HepG2 (cell line): ENCODE measurements at regions not wholly inside any gene's neighbourhood (a gene's known extent, or its start where the extent isn't known, plus 50 kb on each side); places are given as distances from the start of the nearest gene placed in this dataset.

Experiments
- BCL3 ChIP-seq: sonication (generic); formaldehyde crosslinking; IDR thresholded peaks from 2 replicates; pipeline ENCODE4 v1.5.1; 2020; ENCODE audit warnings: mild to moderate bottlenecking, missing genetic modification reagents, moderate library complexity
- FOXA1 ChIP-seq, 2 experiments: fragments of 450-650 bp in 1 of 2; sonication (generic) in 1 of 2; formaldehyde crosslinking in 1 of 2; IDR thresholded peaks; 2 replicates each; pipeline versions ENCODE4 v1.4.0 to v1.6.1; 2016 to 2020; ENCODE audit warnings: missing genetic modification reagents in 1 of 2
- HOXA3 ChIP-seq: sonication (generic); formaldehyde crosslinking; IDR thresholded peaks from 2 replicates; pipeline ENCODE4 v1.5.0; 2020; ENCODE audit warnings: missing genetic modification reagents
- MIER3 ChIP-seq: IDR thresholded peaks from 2 replicates; pipeline ENCODE4 v1.6.1; 2016; ENCODE audit warnings: missing compliant biosample characterization, borderline replicate concordance
- NR2F6 ChIP-seq, 2 experiments: IDR thresholded peaks; 2 replicates each; pipeline ENCODE4 v1.6.1; 2016; ENCODE audit warnings: antibody characterized with exemption in 1 of 2, mild to moderate bottlenecking in 1 of 2
- PHF21A ChIP-seq: sonication (generic); formaldehyde crosslinking; IDR thresholded peaks from 2 replicates; pipeline ENCODE4 v1.5.0; 2020; ENCODE audit warnings: mild to moderate bottlenecking, missing genetic modification reagents
- SP5 ChIP-seq: IDR thresholded peaks from 2 replicates; pipeline ENCODE4 v1.6.1; 2016; ENCODE audit warnings: low read depth, borderline replicate concordance
- ZBTB7B ChIP-seq: sonication (generic); formaldehyde crosslinking; IDR thresholded peaks from 2 replicates; pipeline ENCODE4 v1.4.0; 2020; ENCODE audit warnings: missing genetic modification reagents
- ZFY ChIP-seq: sonication (generic); formaldehyde crosslinking; IDR thresholded peaks from 2 replicates; pipeline ENCODE4 v1.4.0; 2020; ENCODE audit warnings: missing genetic modification reagents
- ZMYM4 ChIP-seq: sonication (generic); formaldehyde crosslinking; IDR thresholded peaks from 2 replicates; pipeline ENCODE4 v1.8.1; 2023; ENCODE audit warnings: mild to moderate bottlenecking, missing genetic modification reagents
- ZNF614 ChIP-seq: IDR thresholded peaks from 2 replicates; pipeline ENCODE4 v1.6.1; 2018; ENCODE audit warnings: missing biosample characterization, missing genetic modification reagents, inconsistent platforms, borderline replicate concordance
- ZNF703 ChIP-seq: sonication (generic); formaldehyde crosslinking; IDR thresholded peaks from 2 replicates; pipeline ENCODE4 v1.5.1; 2020; ENCODE audit warnings: missing genetic modification reagents, mild to moderate bottlenecking, moderate library complexity, borderline replicate concordance
- ZNF768 ChIP-seq: sonication (generic); formaldehyde crosslinking; IDR thresholded peaks from 2 replicates; pipeline ENCODE4 v1.4.0; 2020; ENCODE audit warnings: missing genetic modification reagents
- TF ChIP-seq, protein P1 (sequence below): sonication (generic); formaldehyde crosslinking; IDR thresholded peaks from 2 replicates; pipeline ENCODE4 v1.8.0; 2022; ENCODE audit warnings: missing genetic modification reagents, mild to moderate bottlenecking, moderate library complexity, borderline replicate concordance
- TF ChIP-seq, protein P2 (sequence below): sonication (generic); formaldehyde crosslinking; conservative IDR thresholded peaks from 2 replicates; pipeline ENCODE4 v1.4.0; 2020; ENCODE audit warnings: mild to moderate bottlenecking, missing genetic modification reagents, moderate library complexity

GRCh38 chr22:46061501-46062231 lies 84.7 kb upstream of the WNT7B start (continued):
- TF ChIP-seq, protein P1, sequence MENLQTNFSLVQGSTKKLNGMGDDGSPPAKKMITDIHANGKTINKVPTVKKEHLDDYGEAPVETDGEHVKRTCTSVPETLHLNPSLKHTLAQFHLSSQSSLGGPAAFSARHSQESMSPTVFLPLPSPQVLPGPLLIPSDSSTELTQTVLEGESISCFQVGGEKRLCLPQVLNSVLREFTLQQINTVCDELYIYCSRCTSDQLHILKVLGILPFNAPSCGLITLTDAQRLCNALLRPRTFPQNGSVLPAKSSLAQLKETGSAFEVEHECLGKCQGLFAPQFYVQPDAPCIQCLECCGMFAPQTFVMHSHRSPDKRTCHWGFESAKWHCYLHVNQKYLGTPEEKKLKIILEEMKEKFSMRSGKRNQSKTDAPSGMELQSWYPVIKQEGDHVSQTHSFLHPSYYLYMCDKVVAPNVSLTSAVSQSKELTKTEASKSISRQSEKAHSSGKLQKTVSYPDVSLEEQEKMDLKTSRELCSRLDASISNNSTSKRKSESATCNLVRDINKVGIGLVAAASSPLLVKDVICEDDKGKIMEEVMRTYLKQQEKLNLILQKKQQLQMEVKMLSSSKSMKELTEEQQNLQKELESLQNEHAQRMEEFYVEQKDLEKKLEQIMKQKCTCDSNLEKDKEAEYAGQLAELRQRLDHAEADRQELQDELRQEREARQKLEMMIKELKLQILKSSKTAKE (CRISPR knock-in tag), result peak; percentile 56; the same call in 1 of the 2 replicates
- TF ChIP-seq NR2F6 (IDR thresholded peaks at IDR 0.05), result peak; percentile 87
- peak; percentile 87 for TF ChIP-seq NR2F6 (CRISPR knock-in tag; IDR thresholded peaks at IDR 0.05)
- TF ChIP-seq HOXA3, result peak; percentile 49; the same call in 1 of the 2 replicates
- 0 out of 2 replicates have a peak, but pooled peaks have one; percentile 18 for TF ChIP-seq SP5
- no peak for TF ChIP-seq FOXA1 (IDR thresholded peaks at IDR 0.05)
- peak; percentile 82 for TF ChIP-seq FOXA1 (CRISPR knock-in tag; IDR thresholded peaks at IDR 0.05)
- TF ChIP-seq ZFY, result peak; percentile 23; the same call in 1 of the 2 replicates
- TF ChIP-seq ZMYM4 (CRISPR knock-in tag), result no peak
- TF ChIP-seq ZNF703 (CRISPR knock-in tag), result peak; percentile 74; the same call in 1 of the 2 replicates
- peak; percentile 97 for TF ChIP-seq ZBTB7B
- TF ChIP-seq MIER3 (CRISPR knock-in tag), result no peak
- TF ChIP-seq ZNF768, result 0 out of 2 replicates have a peak, but pooled peaks have one; percentile 17
- TF ChIP-seq BCL3 (CRISPR knock-in tag), result peak; percentile 56; the same call in 1 of the 2 replicates
- TF ChIP-seq, protein P2, sequence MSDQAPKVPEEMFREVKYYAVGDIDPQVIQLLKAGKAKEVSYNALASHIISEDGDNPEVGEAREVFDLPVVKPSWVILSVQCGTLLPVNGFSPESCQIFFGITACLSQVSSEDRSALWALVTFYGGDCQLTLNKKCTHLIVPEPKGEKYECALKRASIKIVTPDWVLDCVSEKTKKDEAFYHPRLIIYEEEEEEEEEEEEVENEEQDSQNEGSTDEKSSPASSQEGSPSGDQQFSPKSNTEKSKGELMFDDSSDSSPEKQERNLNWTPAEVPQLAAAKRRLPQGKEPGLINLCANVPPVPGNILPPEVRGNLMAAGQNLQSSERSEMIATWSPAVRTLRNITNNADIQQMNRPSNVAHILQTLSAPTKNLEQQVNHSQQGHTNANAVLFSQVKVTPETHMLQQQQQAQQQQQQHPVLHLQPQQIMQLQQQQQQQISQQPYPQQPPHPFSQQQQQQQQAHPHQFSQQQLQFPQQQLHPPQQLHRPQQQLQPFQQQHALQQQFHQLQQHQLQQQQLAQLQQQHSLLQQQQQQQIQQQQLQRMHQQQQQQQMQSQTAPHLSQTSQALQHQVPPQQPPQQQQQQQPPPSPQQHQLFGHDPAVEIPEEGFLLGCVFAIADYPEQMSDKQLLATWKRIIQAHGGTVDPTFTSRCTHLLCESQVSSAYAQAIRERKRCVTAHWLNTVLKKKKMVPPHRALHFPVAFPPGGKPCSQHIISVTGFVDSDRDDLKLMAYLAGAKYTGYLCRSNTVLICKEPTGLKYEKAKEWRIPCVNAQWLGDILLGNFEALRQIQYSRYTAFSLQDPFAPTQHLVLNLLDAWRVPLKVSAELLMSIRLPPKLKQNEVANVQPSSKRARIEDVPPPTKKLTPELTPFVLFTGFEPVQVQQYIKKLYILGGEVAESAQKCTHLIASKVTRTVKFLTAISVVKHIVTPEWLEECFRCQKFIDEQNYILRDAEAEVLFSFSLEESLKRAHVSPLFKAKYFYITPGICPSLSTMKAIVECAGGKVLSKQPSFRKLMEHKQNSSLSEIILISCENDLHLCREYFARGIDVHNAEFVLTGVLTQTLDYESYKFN, result peak; percentile 32; the same call in 1 of the 2 replicates
- TF ChIP-seq PHF21A (CRISPR knock-in tag), result peak; percentile 49
- TF ChIP-seq ZNF614 (CRISPR knock-in tag), result no peak
